GM12892 (cell line): ENCODE measurements at regions not wholly inside any gene's neighbourhood (a gene's known extent, or its start where the extent isn't known, plus 50 kb on each side); places are given as distances from the start of the nearest gene placed in this dataset.

Experiments used
- POLR2A ChIP-seq: IDR thresholded peaks from 2 replicates; pipeline ENCODE4 v1.6.1; 2011; ENCODE audit warnings: low read depth, low read length, control low read depth
- POLR2AphosphoS5 ChIP-seq: IDR thresholded peaks from 2 replicates; pipeline ENCODE4 v1.6.1; 2011; ENCODE audit warnings: low read depth, low read length, control low read depth

GRCh38 chr2:213216461-213216860 is 65.0 kb upstream of the IKZF2 start:
- no peak for TF ChIP-seq POLR2AphosphoS5
- no peak for TF ChIP-seq POLR2A
